DOHH2 (cell line): ENCODE measurements at regions not wholly inside any gene's neighbourhood (a gene's known extent, or its start where the extent isn't known, plus 50 kb on each side); places are given as distances from the start of the nearest gene placed in this dataset.

Source experiments
- EZH2phosphoT487 ChIP-seq: fragments of 200-600 bp; sonication (generic); IDR thresholded peaks from 2 replicates; pipeline ENCODE4 v1.6.1; 2017; ENCODE audit warnings: borderline replicate concordance, mild to moderate bottlenecking, antibody characterized with exemption, low read length, moderate library complexity, mixed read lengths
- TF ChIP-seq, protein P1 (sequence below): fragments of 200-600 bp; sonication (generic); IDR thresholded peaks from one replicate; pipeline ENCODE4 v1.5.1; 2014; ENCODE audit warnings: antibody characterized with exemption, mild to moderate bottlenecking, low read depth, low read length; ENCODE audit not compliant: poor library complexity, severe bottlenecking

DNA sequence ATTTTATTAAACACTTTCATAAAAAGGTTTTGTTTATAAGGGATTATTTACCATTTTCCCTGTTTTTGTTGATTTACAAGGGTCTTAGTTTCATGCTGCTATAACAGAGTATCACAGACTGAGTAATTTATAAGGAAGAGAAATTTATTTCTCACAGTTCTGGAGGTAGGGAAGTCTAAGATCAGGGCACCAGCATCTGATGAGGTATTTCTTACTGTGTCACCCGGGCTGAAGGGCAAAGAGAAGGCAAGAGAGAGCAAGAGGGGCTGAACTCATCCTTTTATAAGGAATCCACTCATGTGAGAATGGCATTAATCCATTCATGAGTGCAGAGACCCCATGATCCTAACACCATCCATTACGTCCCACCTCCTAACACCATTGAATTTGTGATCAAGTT is 160.0 kb upstream of the SLC39A10 start:
- TF ChIP-seq, protein P1, sequence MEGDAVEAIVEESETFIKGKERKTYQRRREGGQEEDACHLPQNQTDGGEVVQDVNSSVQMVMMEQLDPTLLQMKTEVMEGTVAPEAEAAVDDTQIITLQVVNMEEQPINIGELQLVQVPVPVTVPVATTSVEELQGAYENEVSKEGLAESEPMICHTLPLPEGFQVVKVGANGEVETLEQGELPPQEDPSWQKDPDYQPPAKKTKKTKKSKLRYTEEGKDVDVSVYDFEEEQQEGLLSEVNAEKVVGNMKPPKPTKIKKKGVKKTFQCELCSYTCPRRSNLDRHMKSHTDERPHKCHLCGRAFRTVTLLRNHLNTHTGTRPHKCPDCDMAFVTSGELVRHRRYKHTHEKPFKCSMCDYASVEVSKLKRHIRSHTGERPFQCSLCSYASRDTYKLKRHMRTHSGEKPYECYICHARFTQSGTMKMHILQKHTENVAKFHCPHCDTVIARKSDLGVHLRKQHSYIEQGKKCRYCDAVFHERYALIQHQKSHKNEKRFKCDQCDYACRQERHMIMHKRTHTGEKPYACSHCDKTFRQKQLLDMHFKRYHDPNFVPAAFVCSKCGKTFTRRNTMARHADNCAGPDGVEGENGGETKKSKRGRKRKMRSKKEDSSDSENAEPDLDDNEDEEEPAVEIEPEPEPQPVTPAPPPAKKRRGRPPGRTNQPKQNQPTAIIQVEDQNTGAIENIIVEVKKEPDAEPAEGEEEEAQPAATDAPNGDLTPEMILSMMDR: no peak
- TF ChIP-seq EZH2phosphoT487: no peak
